ENCODE measurements at regions not wholly inside any gene's neighbourhood (a gene's known extent, or its start where the extent isn't known, plus 50 kb on each side); places are given as distances from the start of the nearest gene placed in this dataset.

- TF ChIP-seq CTCF (conservative IDR thresholded peaks at IDR 0.05) (no peak), EZH2 (IDR thresholded peaks at IDR 0.05; ENCODE audit: low read depth) (no peak)
These were observed 148.6 kb upstream of the FOXN3 start for GRCh38 chr14:89565607-89566006.
